ENCODE measurements at regions not wholly inside any gene's neighbourhood (a gene's known extent, or its start where the extent isn't known, plus 50 kb on each side); places are given as distances from the start of the nearest gene placed in this dataset.

GRCh38 chr11:69971741-69972140, 106.4 kb upstream of the ANO1 start:
- BruUV-seq (replicated peaks) = no TSS peak
- DNase-seq (ENCODE audit: low read depth, low spot score) = no peak
- Histone ChIP-seq H3K9ac (ENCODE audit: low read length) (no peak overlapping the region), H3K4me1 (ENCODE audit: control insufficient read depth in 1 of 2, insufficient read depth in 2 of 2, low read length in 2 of 2) (peaks cover 0 to 17% of the 10 kb centered on the region in 2 experiments; a peak in 3 of 4 replicates), H2AFZ (ENCODE audit: low read depth, low read length, poor library complexity, severe bottlenecking) (no peak overlapping the region), H4K20me1 (ENCODE audit: insufficient read depth) (no peaks in the 10 kb centered on the region), H3K27me3 (ENCODE audit: insufficient read depth, low read length) (no peaks in the 10 kb centered on the region), H3K79me2 (ENCODE audit: insufficient read depth, low read length) (no peaks in the 10 kb centered on the region), H3K9me3 (ENCODE audit: control insufficient read depth in 1 of 2, insufficient read depth in 1 of 2, low read depth in 1 of 2, low read length in 2 of 2) (no peaks in the 10 kb centered on the region), H3K4me2 (ENCODE audit: low read length) (no peak overlapping the region), H3K36me3 (ENCODE audit: control insufficient read depth in 1 of 2, insufficient read depth in 2 of 2, low read length in 2 of 2) (no peaks in the 10 kb centered on the region), H3K9me2 (ENCODE audit: insufficient read depth) (no peaks in the 10 kb centered on the region), H3K27ac (ENCODE audit: low read depth, low read length) (no peak overlapping the region), H3K4me3 (replicated peaks in 1 of 2; ENCODE audit: low read depth in 1 of 2, low read length in 2 of 2) (no peak overlapping the region)
- ChIA-PET POLR2A (no interaction called here), RAD21 (ENCODE audit: low non-redundant PET in 1 of 2, low total read pairs in 2 of 2, uncharacterized antibody in 2 of 2, unreplicated experiment in 2 of 2) (no interaction called here), CTCF (no interaction called here)
- ATAC-seq = no peak
- intact Hi-C loops (cut with micrococcal nuclease) = no loop called here
- no peak for TF ChIP-seq ZNF274 (IDR thresholded peaks at IDR 0.05; ENCODE audit: low read depth, low read length)
- TF ChIP-seq REST (IDR thresholded peaks at IDR 0.05; ENCODE audit: low read depth) = no peak
- no peak for TF ChIP-seq POLR2AphosphoS5 (IDR thresholded peaks at IDR 0.05; ENCODE audit: low read depth, low read length)
- no peak for TF ChIP-seq ZFX (IDR thresholded peaks at IDR 0.05)
- no peak for TF ChIP-seq CEBPB (IDR thresholded peaks at IDR 0.05; ENCODE audit: low read depth)
- no peak for TF ChIP-seq RAD21 (IDR thresholded peaks at IDR 0.05; ENCODE audit: low read depth)
- no peak for TF ChIP-seq EZH2phosphoT487 (IDR thresholded peaks at IDR 0.05; ENCODE audit: borderline replicate concordance)
- no peak for TF ChIP-seq CTCF (IDR thresholded peaks at IDR 0.05 in 2 of 3, conservative IDR thresholded peaks at IDR 0.05 in 1 of 3; ENCODE audit: borderline replicate concordance in 1 of 3, insufficient read depth in 1 of 3, low read depth in 2 of 3, low read length in 2 of 3)
- TF ChIP-seq CBX3 (IDR thresholded peaks at IDR 0.05; ENCODE audit: low read depth) = no peak
- no peak for TF ChIP-seq SP1 (IDR thresholded peaks at IDR 0.05; ENCODE audit: low read depth)

All from HCT116 (cell line).